Fibroblast of lung (primary cell): ENCODE measurements at regions not wholly inside any gene's neighbourhood (a gene's known extent, or its start where the extent isn't known, plus 50 kb on each side); places are given as distances from the start of the nearest gene placed in this dataset.

Experiments used
- DNase-seq, 2 donors: peaks; one replicate each; pipeline versions ENCODE4 v3.0.0 to v3.0.0-alpha.2; 2010; ENCODE audit warnings: low read depth in 2 of 2
- H2AFZ ChIP-seq: 2 replicates; pipeline ENCODE4 v1.5.1; 2012; ENCODE audit warnings: low read length, control low read depth, inconsistent platforms
- H3K27ac ChIP-seq: 2 replicates; pipeline ENCODE4 v1.5.1; 2011; ENCODE audit warnings: low read length, control low read depth; ENCODE audit not compliant: insufficient read depth
- H3K27me3 ChIP-seq: 2 replicates; pipeline ENCODE4 v1.5.1; 2011; ENCODE audit warnings: mild to moderate bottlenecking, low read length; ENCODE audit not compliant: control insufficient read depth, insufficient read depth
- H3K36me3 ChIP-seq: 2 replicates; pipeline ENCODE4 v1.5.1; 2011; ENCODE audit warnings: low read length; ENCODE audit not compliant: control insufficient read depth, insufficient read depth
- H3K4me1 ChIP-seq: 2 replicates; pipeline ENCODE4 v1.5.1; 2011; ENCODE audit warnings: low read length; ENCODE audit not compliant: control insufficient read depth, insufficient read depth; ENCODE audit errors: extremely low read depth
- H3K4me2 ChIP-seq: 2 replicates; pipeline ENCODE4 v1.5.1; 2011; ENCODE audit warnings: low read length, control low read depth; ENCODE audit not compliant: insufficient read depth; ENCODE audit errors: extremely low read depth
- H3K4me3 ChIP-seq, 4 experiments: fragments of 200-600 bp in 1 of 4; sonication (generic) in 1 of 4; replicated peaks in 1 of 4; 2 replicates each; pipeline ENCODE4 v1.5.1; 2011 to 2016; ENCODE audit warnings: low read length in 4 of 4, low read depth in 3 of 4, mild to moderate bottlenecking in 3 of 4, control low read depth in 2 of 4, inconsistent platforms in 1 of 4, mixed read lengths in 1 of 4; ENCODE audit not compliant: insufficient read depth in 1 of 4; ENCODE audit errors: control extremely low read depth in 1 of 4
- H3K79me2 ChIP-seq: 2 replicates; pipeline ENCODE4 v1.5.1; 2012; ENCODE audit warnings: mild to moderate bottlenecking, low read length, inconsistent platforms; ENCODE audit not compliant: control insufficient read depth, insufficient read depth
- H3K9ac ChIP-seq: 2 replicates; pipeline ENCODE4 v1.5.1; 2011; ENCODE audit warnings: mild to moderate bottlenecking, low read length, control low read depth; ENCODE audit not compliant: insufficient read depth
- H3K9me3 ChIP-seq: 2 replicates; pipeline ENCODE4 v1.5.1; 2012; ENCODE audit warnings: low read depth, low read length; ENCODE audit not compliant: control insufficient read depth, insufficient read depth
- H4K20me1 ChIP-seq: 2 replicates; pipeline ENCODE4 v1.5.1; 2011; ENCODE audit warnings: low read length; ENCODE audit not compliant: control insufficient read depth, insufficient read depth; ENCODE audit errors: extremely low read depth
- CTCF ChIP-seq, 2 donors: IDR thresholded peaks in 1 of 2; conservative IDR thresholded peaks in 1 of 2; 1 replicate in 1 of 2; 2 replicates in 1 of 2; pipeline ENCODE4 v1.5.1; 2011 to 2012; ENCODE audit warnings: low read length in 2 of 2, control low read depth in 1 of 2, inconsistent platforms in 1 of 2, low read depth in 1 of 2, mild to moderate bottlenecking in 1 of 2
- EZH2 ChIP-seq: IDR thresholded peaks from 2 replicates; pipeline ENCODE4 v1.5.1; 2012; ENCODE audit warnings: low read length, control low read depth, mild to moderate bottlenecking; ENCODE audit errors: missing control alignments

GRCh38 chr7:124655990-124656389 lies 109.6 kb downstream of the GPR37 start:
- Histone ChIP-seq H3K4me1 (no peaks in the 10 kb centered on the region), H3K27me3 (no peaks in the 10 kb centered on the region), H2AFZ (no peak overlapping the region), H3K79me2 (no peaks in the 10 kb centered on the region), H3K36me3 (no peaks in the 10 kb centered on the region), H3K4me2 (no peak overlapping the region), H3K9me3 (no peaks in the 10 kb centered on the region), H4K20me1 (no peaks in the 10 kb centered on the region), H3K27ac (no peak overlapping the region), H3K4me3 (no peak overlapping the region), H3K9ac (no peak overlapping the region)
- DNase-seq, result no peak
- no peak for TF ChIP-seq EZH2
- TF ChIP-seq CTCF (conservative IDR thresholded peaks at IDR 0.05 in 1 of 2, IDR thresholded peaks at IDR 0.05 in 1 of 2; ENCODE audit: low read depth in 1 of 2, low read length in 2 of 2), result no peak

GRCh38 chr7:124652237-124652636 lies 113.4 kb downstream of the GPR37 start:
- Histone ChIP-seq H3K36me3 (no peaks in the 10 kb centered on the region), H4K20me1 (no peaks in the 10 kb centered on the region), H3K27me3 (no peaks in the 10 kb centered on the region), H2AFZ (no peak overlapping the region), H3K9ac (no peak overlapping the region), H3K79me2 (no peaks in the 10 kb centered on the region), H3K4me1 (no peaks in the 10 kb centered on the region), H3K27ac (no peak overlapping the region), H3K4me3 (no peak overlapping the region), H3K4me2 (no peak overlapping the region), H3K9me3 (no peaks in the 10 kb centered on the region)
- TF ChIP-seq EZH2 (no peak), CTCF (conservative IDR thresholded peaks at IDR 0.05 in 1 of 2, IDR thresholded peaks at IDR 0.05 in 1 of 2; ENCODE audit: low read depth in 1 of 2, low read length in 2 of 2) (no peak)
- DNase-seq, result peak; percentile 18 to 42

- H3K27ac ChIP-seq, result no peak overlapping the region
- H3K4me2 ChIP-seq, result no peak overlapping the region
- H3K36me3 ChIP-seq, result no peaks in the 10 kb centered on the region
- no peak overlapping the region for H3K9ac ChIP-seq
- H3K4me1 ChIP-seq, result no peaks in the 10 kb centered on the region
- H3K4me3 ChIP-seq, result no peak overlapping the region
- no peaks in the 10 kb centered on the region for H3K79me2 ChIP-seq
- H2AFZ ChIP-seq, result no peak overlapping the region
- no peaks in the 10 kb centered on the region for H3K27me3 ChIP-seq
- DNase-seq, result no peak
- TF ChIP-seq EZH2 (no peak), CTCF (conservative IDR thresholded peaks at IDR 0.05 in 1 of 2, IDR thresholded peaks at IDR 0.05 in 1 of 2; ENCODE audit: low read depth in 1 of 2, low read length in 2 of 2) (no peak)
- H4K20me1 ChIP-seq, result no peaks in the 10 kb centered on the region
- no peaks in the 10 kb centered on the region for H3K9me3 ChIP-seq
Measured at GRCh38 chr7:124651136-124651535, 114.5 kb downstream of the GPR37 start.
